Activated B cell treated with CpG ODN at 0.5 μM for 24 hours (primary cell): ENCODE measurements at regions not wholly inside any gene's neighbourhood (a gene's known extent, or its start where the extent isn't known, plus 50 kb on each side); places are given as distances from the start of the nearest gene placed in this dataset.
"Not testable (repeated sequence)": the region's sequence is repeated elsewhere in the genome, so short reads cannot be mapped to it uniquely, and the experiment has no call there.

Experiments
- ATAC-seq: fragments of 200-7000 bp; cut with Tn5 transposase; one replicate; pipeline ENCODE4 v1.10.0; 2021; ENCODE audit warnings: low read depth, mild to moderate bottlenecking, moderate library complexity
- CTCF ChIA-PET: fragments of 350-600 bp; sonication (Branson Sonifier 250); formaldehyde crosslinking; loops from one replicate; lab custom pipeline; 2021; ENCODE audit warnings: antibody characterized with exemption; lab: Charles Lee
- POLR2A ChIA-PET: fragments of 350-600 bp; sonication (Branson Sonifier 250); formaldehyde crosslinking; loops from one replicate; lab custom pipeline; 2021; ENCODE audit warnings: antibody characterized with exemption; lab: Charles Lee
- DNase-seq: peaks from one replicate; pipeline ENCODE4 v3.0.0; 2022
- H3K27ac Mint-ChIP-seq: one replicate; pipeline ENCODE4 v1.8.0; 2020; ENCODE audit warnings: mixed read lengths
- H3K27me3 Mint-ChIP-seq: one replicate; pipeline ENCODE4 v1.8.0; 2021; ENCODE audit warnings: mixed read lengths
- H3K36me3 Mint-ChIP-seq: one replicate; pipeline ENCODE4 v1.8.0; 2021; ENCODE audit warnings: low read depth, mixed read lengths
- H3K4me1 Mint-ChIP-seq: one replicate; pipeline ENCODE4 v1.8.0; 2021; ENCODE audit warnings: mixed read lengths
- H3K4me3 Mint-ChIP-seq: one replicate; pipeline ENCODE4 v1.8.0; 2020; ENCODE audit warnings: mild to moderate bottlenecking, mixed read lengths
- H3K9me3 Mint-ChIP-seq: one replicate; pipeline ENCODE4 v1.8.0; 2020; ENCODE audit warnings: mixed read lengths
- intact Hi-C: fragments of 100-400 bp; cut with micrococcal nuclease; formaldehyde crosslinking; loops from one replicate; pipeline ENCODE4 v1.15.1; 2024
- TF ChIP-seq, protein P1 (sequence below): fragments of 200-600 bp; IDR thresholded peaks from one replicate; pipeline ENCODE4 v1.8.0; 2022; ENCODE audit warnings: antibody characterized with exemption, mild to moderate bottlenecking

DNA sequence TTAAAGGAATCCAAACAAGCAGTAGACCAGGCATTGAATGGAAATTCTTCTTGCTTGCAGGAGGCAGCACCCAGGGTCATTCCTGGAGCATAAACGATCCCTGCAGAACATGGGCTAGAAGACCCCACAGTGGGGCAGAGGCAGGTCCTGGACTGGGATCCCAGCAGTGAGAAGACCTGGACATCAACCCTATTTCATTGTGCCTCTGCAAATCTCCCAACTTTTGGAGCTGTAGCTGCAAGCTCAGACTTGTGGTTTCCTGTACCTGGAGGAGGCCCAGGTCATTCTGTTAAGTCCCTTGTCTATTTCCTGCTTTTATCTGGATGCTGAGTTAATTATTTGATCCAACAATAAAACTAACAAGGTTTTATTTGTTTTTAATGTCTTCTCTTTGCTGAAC lies 61.7 kb downstream of the CALM1 start:
- no peaks in the 10 kb centered on the region for H3K4me1 Mint-ChIP-seq
- ChIA-PET POLR2A (no interaction called here), CTCF (interaction anchor here (1.6 kb wide), 1 partner anchor 59 kb away, joined by 3 read pairs; no protein-coding TSS in a partner anchor)
- DNase-seq (no peak), ATAC-seq (no peak)
- H3K27ac Mint-ChIP-seq = no peak overlapping the region
- peaks cover 2% of the 10 kb centered on the region for H3K27me3 Mint-ChIP-seq
- intact Hi-C loops = no loop called here
- H3K36me3 Mint-ChIP-seq = no peaks in the 10 kb centered on the region
- TF ChIP-seq, protein P1, sequence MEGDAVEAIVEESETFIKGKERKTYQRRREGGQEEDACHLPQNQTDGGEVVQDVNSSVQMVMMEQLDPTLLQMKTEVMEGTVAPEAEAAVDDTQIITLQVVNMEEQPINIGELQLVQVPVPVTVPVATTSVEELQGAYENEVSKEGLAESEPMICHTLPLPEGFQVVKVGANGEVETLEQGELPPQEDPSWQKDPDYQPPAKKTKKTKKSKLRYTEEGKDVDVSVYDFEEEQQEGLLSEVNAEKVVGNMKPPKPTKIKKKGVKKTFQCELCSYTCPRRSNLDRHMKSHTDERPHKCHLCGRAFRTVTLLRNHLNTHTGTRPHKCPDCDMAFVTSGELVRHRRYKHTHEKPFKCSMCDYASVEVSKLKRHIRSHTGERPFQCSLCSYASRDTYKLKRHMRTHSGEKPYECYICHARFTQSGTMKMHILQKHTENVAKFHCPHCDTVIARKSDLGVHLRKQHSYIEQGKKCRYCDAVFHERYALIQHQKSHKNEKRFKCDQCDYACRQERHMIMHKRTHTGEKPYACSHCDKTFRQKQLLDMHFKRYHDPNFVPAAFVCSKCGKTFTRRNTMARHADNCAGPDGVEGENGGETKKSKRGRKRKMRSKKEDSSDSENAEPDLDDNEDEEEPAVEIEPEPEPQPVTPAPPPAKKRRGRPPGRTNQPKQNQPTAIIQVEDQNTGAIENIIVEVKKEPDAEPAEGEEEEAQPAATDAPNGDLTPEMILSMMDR = no peak
- H3K9me3 Mint-ChIP-seq = no peaks in the 10 kb centered on the region
- H3K4me3 Mint-ChIP-seq = no peak overlapping the region

DNA sequence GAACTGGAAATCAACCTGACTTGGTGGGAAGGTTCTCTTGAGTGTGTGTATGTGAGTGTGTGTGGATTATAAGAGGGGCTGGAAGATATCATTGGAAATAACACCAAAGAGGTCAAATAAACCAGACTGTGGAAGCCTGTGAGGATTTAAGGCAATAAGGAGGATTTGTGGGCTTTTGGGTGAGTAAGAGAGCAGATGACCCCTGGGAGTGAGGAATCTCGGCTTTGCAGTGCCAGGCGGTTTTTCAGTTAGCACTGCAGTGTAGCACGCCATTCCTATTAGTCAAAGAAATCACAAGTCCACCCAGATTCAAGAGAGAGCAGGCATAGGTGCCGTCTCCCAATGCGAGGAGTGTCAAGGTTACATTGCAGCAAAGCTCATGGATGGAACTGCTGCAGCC lies 63.3 kb downstream of the CALM1 start:
- no peaks in the 10 kb centered on the region for H3K36me3 Mint-ChIP-seq
- TF ChIP-seq, protein P1 = no peak
- intact Hi-C loops = no loop called here
- CTCF ChIA-PET = interaction anchor here (1.6 kb wide), 1 partner anchor 61 kb away, joined by 3 read pairs; no protein-coding TSS in a partner anchor
- H3K4me1 Mint-ChIP-seq = no peaks in the 10 kb centered on the region
- no peaks in the 10 kb centered on the region for H3K9me3 Mint-ChIP-seq
- H3K4me3 Mint-ChIP-seq = no peak overlapping the region
- POLR2A ChIA-PET = no interaction called here
- ATAC-seq = no peak
- no peak overlapping the region for H3K27ac Mint-ChIP-seq
- no peak for DNase-seq
- peaks cover 2% of the 10 kb centered on the region for H3K27me3 Mint-ChIP-seq

DNA sequence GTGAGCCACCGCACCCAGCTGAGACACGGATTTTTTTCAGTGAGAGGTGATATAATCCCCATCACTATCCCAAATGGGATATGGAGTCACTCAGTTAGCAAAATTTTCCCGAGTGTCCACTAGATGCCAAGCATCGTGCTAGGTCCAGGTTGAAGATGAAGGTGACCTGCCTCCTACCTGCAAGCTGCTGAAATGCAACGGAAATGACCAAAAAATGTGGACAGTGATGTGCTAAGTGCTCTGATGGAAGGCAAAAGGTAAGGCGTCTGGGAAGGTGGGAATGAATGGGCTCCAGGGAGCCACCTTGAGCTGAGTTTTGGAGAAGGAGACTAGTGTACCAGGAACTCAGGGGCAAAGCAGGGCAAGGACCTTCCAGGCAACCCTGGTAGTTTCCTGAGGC lies 64.6 kb downstream of the CALM1 start:
- Mint-ChIP-seq H3K36me3 (no peaks in the 10 kb centered on the region), H3K27me3 (peaks cover 2% of the 10 kb centered on the region), H3K27ac (no peak overlapping the region), H3K9me3 (no peaks in the 10 kb centered on the region), H3K4me1 (no peaks in the 10 kb centered on the region), H3K4me3 (no peak overlapping the region)
- ChIA-PET POLR2A (no interaction called here), CTCF (no interaction called here)
- intact Hi-C loops = no loop called here
- ATAC-seq (no peak), DNase-seq (no peak)
- TF ChIP-seq, protein P1 = no peak

DNA sequence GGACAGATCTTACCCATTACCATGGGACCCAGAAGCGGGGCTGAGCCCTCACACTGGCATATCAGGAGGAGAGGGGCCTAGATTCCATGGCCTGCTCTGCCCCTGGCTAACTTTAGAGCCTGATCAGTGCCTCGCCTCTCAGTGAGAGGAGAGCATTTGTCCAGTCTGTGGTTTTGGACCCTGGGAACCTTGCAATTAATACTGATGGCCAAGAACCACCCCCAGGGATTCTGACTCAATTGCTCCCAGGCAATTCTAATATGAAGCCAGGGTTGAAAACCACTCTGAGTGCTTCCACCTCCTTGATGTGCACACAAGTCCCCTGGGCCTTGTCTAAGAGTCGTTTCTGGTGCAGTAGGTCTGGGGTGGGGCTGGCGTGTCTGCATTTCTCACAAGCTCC lies 67.7 kb downstream of the CALM1 start:
- Mint-ChIP-seq H3K36me3 (no peaks in the 10 kb centered on the region), H3K9me3 (peaks cover 3% of the 10 kb centered on the region), H3K27ac (no peak overlapping the region), H3K4me3 (no peak overlapping the region), H3K4me1 (no peaks in the 10 kb centered on the region), H3K27me3 (peaks cover 2% of the 10 kb centered on the region)
- DNase-seq = no peak
- intact Hi-C loops = no loop called here
- TF ChIP-seq, protein P1 = no peak
- ChIA-PET CTCF (no interaction called here), POLR2A (no interaction called here)
- ATAC-seq = no peak

DNA sequence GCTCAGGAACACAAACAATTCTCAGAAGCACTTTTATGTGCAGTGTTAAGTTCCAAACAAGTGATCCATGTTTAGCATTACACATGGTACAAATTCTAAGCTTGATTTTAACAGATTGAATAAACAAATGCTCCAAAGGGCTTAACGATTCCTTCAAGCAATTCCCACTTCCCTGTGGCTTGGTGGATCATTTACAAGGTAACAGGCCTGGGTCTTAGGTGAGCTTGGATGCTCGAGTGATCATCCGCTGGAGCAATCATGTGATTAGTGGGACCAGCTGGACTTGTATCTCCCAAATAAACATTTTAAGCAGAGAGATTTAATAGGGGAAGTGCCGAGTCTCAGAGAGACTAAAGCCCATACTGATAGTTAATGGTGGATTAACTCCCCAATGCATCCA lies 70.7 kb downstream of the CALM1 start:
- TF ChIP-seq, protein P1 = no peak
- H3K4me3 Mint-ChIP-seq = no peak overlapping the region
- H3K9me3 Mint-ChIP-seq = peaks cover 9% of the 10 kb centered on the region
- ChIA-PET POLR2A (no interaction called here), CTCF (no interaction called here)
- ATAC-seq = no peak
- no peak overlapping the region for H3K27ac Mint-ChIP-seq
- H3K27me3 Mint-ChIP-seq = peaks cover 4% of the 10 kb centered on the region
- H3K4me1 Mint-ChIP-seq = no peaks in the 10 kb centered on the region
- no peaks in the 10 kb centered on the region for H3K36me3 Mint-ChIP-seq
- intact Hi-C loops = no loop called here
- DNase-seq = no peak

DNA sequence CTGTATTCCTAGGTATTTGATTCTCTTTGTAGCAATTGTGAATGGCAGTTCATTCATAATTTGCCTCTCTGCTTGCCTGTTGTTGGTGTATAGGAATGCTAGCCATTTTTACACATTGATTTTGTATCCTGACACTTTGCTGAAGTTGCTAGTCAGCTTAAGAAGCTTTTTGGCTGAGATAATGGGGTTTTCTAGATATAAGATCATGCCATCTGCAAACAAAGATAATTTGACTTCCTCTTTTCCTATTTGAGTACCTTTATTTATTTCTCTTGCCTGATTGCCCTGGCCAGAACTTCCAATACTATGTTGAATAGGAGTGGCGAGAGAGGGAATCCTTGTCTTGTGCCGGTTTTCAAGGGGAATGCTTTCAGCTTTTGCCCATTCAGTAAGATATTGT lies 72.6 kb downstream of the CALM1 start:
- CTCF ChIA-PET, H3K27me3 Mint-ChIP-seq, POLR2A ChIA-PET, H3K4me3 Mint-ChIP-seq, DNase-seq, H3K4me1 Mint-ChIP-seq, H3K27ac Mint-ChIP-seq, ATAC-seq, H3K36me3 Mint-ChIP-seq, intact Hi-C loops: not testable (repeated sequence)
- H3K9me3 Mint-ChIP-seq = peaks cover 19% of the 10 kb centered on the region
